Gastrocnemius medialis (tissue), 4 donors: ENCODE measurements at regions not wholly inside any gene's neighbourhood (a gene's known extent, or its start where the extent isn't known, plus 50 kb on each side); places are given as distances from the start of the nearest gene placed in this dataset.

Source experiments
- ATAC-seq, 2 donors: fragments of 150-250 bp; one replicate each; pipeline ENCODE4 v1.9.1; 2016
- DNase-seq, 2 donors: peaks; one replicate each; pipeline ENCODE4 v3.0.0-alpha.2; 2019
- H3K27ac ChIP-seq, 4 donors: fragments of 200-600 bp; sonication (generic); 1 replicate in 1 of 4; 2 replicates in 3 of 4; pipeline ENCODE4 v1.5.1; 2016 to 2018; ENCODE audit warnings: mild to moderate bottlenecking in 2 of 4, moderate library complexity in 1 of 4
- H3K27me3 ChIP-seq, 3 donors: fragments of 200-600 bp; sonication (generic) in 2 of 3; 1 replicate in 1 of 3; 2 replicates in 2 of 3; pipeline versions ENCODE4 v1.5.1 to v1.6.0; 2016 to 2019; ENCODE audit warnings: mild to moderate bottlenecking in 1 of 3, moderate library complexity in 1 of 3
- H3K36me3 ChIP-seq, 2 donors: fragments of 200-600 bp; sonication (generic) in 1 of 2; one replicate each; pipeline ENCODE4 v1.5.1; 2017 to 2018
- H3K4me1 ChIP-seq, 2 donors: fragments of 200-600 bp; sonication (generic) in 1 of 2; one replicate each; pipeline ENCODE4 v1.5.1; 2016 to 2017; ENCODE audit warnings: mild to moderate bottlenecking in 2 of 2
- H3K4me3 ChIP-seq, 4 donors: fragments of 200-600 bp; sonication (generic) in 3 of 4; 1 replicate in 1 of 4; 2 replicates in 3 of 4; pipeline ENCODE4 v1.5.1; 2016 to 2019; ENCODE audit warnings: mild to moderate bottlenecking in 2 of 4
- H3K9me3 ChIP-seq, 3 donors: fragments of 200-600 bp; sonication (generic) in 2 of 3; 1 replicate in 1 of 3; 2 replicates in 2 of 3; pipeline ENCODE4 v1.5.1; 2016 to 2019
- CTCF ChIP-seq, 5 experiments: fragments of 450-650 bp in 3 of 5; fragments of 200-600 bp in 2 of 5; sonication (generic) in 2 of 5; IDR thresholded peaks in 4 of 5; conservative IDR thresholded peaks in 1 of 5; 1 replicate in 4 of 5; 2 replicates in 1 of 5; pipeline ENCODE4 v1.5.1; 2016 to 2019; ENCODE audit warnings: antibody characterized with exemption in 5 of 5, mild to moderate bottlenecking in 3 of 5, moderate library complexity in 3 of 5
- POLR2A ChIP-seq, 2 donors: fragments of 450-650 bp; IDR thresholded peaks; one replicate each; pipeline ENCODE4 v1.6.1; 2017; ENCODE audit warnings: antibody characterized with exemption in 2 of 2, mild to moderate bottlenecking in 2 of 2, moderate library complexity in 2 of 2
- in situ Hi-C, 4 donors: fragments of 200-750 bp; cut with MboI; loops; one replicate each; pipeline versions ENCODE4 v1.15.0 to v1.8.0; 2017; ENCODE audit warnings: low sequenced_read_pairs in 4 of 4
- intact Hi-C: fragments of 100-400 bp; cut with DNase I; formaldehyde crosslinking; loops from one replicate; pipeline ENCODE4 v1.15.1; 2023; ENCODE audit warnings: low total_unique reads

- Histone ChIP-seq H3K4me1 (no peaks in the 10 kb centered on the region), H3K36me3 (no peaks in the 10 kb centered on the region), H3K4me3 (no peak overlapping the region), H3K27me3 (no peaks in the 10 kb centered on the region), H3K27ac (no peak overlapping the region), H3K9me3 (no peaks in the 10 kb centered on the region)
- DNase-seq (no peak), ATAC-seq (no peak)
- intact Hi-C loops (no loop called here), in situ Hi-C loops (no loop called here)
- TF ChIP-seq CTCF (IDR thresholded peaks at IDR 0.05 in 4 of 5, conservative IDR thresholded peaks at IDR 0.05 in 1 of 5) (no peak), POLR2A (IDR thresholded peaks at IDR 0.05) (no peak)
Observed at GRCh38 chr7:17083392-17084165, 201.8 kb upstream of the AGR3 start.

GRCh38 chr7:17084166-17084475 lies 202.3 kb upstream of the AGR3 start:
- H3K27ac ChIP-seq, result no peak overlapping the region
- no peaks in the 10 kb centered on the region for H3K4me1 ChIP-seq
- in situ Hi-C loops, result no loop called here
- H3K4me3 ChIP-seq, result no peak overlapping the region
- DNase-seq, result no peak
- TF ChIP-seq POLR2A (IDR thresholded peaks at IDR 0.05) (no peak), CTCF (IDR thresholded peaks at IDR 0.05 in 4 of 5, conservative IDR thresholded peaks at IDR 0.05 in 1 of 5) (no peak)
- no peak for ATAC-seq
- no peaks in the 10 kb centered on the region for H3K27me3 ChIP-seq
- no peaks in the 10 kb centered on the region for H3K9me3 ChIP-seq
- intact Hi-C loops, result no loop called here
- no peaks in the 10 kb centered on the region for H3K36me3 ChIP-seq

GRCh38 chr7:17085186-17085585 lies 203.4 kb upstream of the AGR3 start:
- Histone ChIP-seq H3K36me3 (no peaks in the 10 kb centered on the region), H3K27ac (no peak overlapping the region), H3K9me3 (no peaks in the 10 kb centered on the region), H3K4me1 (no peaks in the 10 kb centered on the region), H3K27me3 (no peaks in the 10 kb centered on the region), H3K4me3 (no peak overlapping the region)
- in situ Hi-C loops, result no loop called here
- no peak for ATAC-seq
- TF ChIP-seq POLR2A (IDR thresholded peaks at IDR 0.05), result no peak
- TF ChIP-seq CTCF (IDR thresholded peaks at IDR 0.05 in 4 of 5, conservative IDR thresholded peaks at IDR 0.05 in 1 of 5), result no peak
- intact Hi-C loops, result no loop called here
- no peak for DNase-seq

- DNase-seq (no peak), ATAC-seq (no peak)
- Histone ChIP-seq H3K27me3 (no peaks in the 10 kb centered on the region), H3K36me3 (no peaks in the 10 kb centered on the region), H3K9me3 (peaks cover 0 to 3% (median 0%) of the 10 kb centered on the region in 3 donors), H3K27ac (no peak overlapping the region), H3K4me3 (no peak overlapping the region), H3K4me1 (no peaks in the 10 kb centered on the region)
- no peak for TF ChIP-seq CTCF (IDR thresholded peaks at IDR 0.05 in 4 of 5, conservative IDR thresholded peaks at IDR 0.05 in 1 of 5)
- TF ChIP-seq POLR2A (IDR thresholded peaks at IDR 0.05), result no peak
- intact Hi-C loops, result no loop called here
- in situ Hi-C loops, result no loop called here
Observed at GRCh38 chr7:17086403-17086802, 204.6 kb upstream of the AGR3 start.

- in situ Hi-C loops, result no loop called here
- TF ChIP-seq POLR2A (IDR thresholded peaks at IDR 0.05), result no peak
- Histone ChIP-seq H3K27ac (no peak overlapping the region), H3K27me3 (no peaks in the 10 kb centered on the region), H3K4me1 (no peaks in the 10 kb centered on the region), H3K4me3 (no peak overlapping the region), H3K9me3 (peaks cover 0 to 3% (median 0%) of the 10 kb centered on the region in 3 donors), H3K36me3 (no peaks in the 10 kb centered on the region)
- DNase-seq, result no peak
- no peak for ATAC-seq
- intact Hi-C loops, result no loop called here
Observed at GRCh38 chr7:17090751-17091150, 207.7 kb upstream of the AHR start.
